Tibial nerve (tissue), 4 donors: ENCODE measurements at regions not wholly inside any gene's neighbourhood (a gene's known extent, or its start where the extent isn't known, plus 50 kb on each side); places are given as distances from the start of the nearest gene placed in this dataset.
"Not testable (repeated sequence)": the region's sequence is repeated elsewhere in the genome, so short reads cannot be mapped to it uniquely, and the experiment has no call there.

Source experiments
- DNase-seq, 2 donors: peaks; one replicate each; pipeline ENCODE4 v3.0.0-alpha.2; 2019; ENCODE audit warnings: low spot score in 2 of 2
- H3K27ac ChIP-seq, 4 donors: fragments of 200-600 bp; sonication (generic) in 3 of 4; one replicate each; pipeline ENCODE4 v1.5.1; 2017 to 2019; ENCODE audit warnings: mild to moderate bottlenecking in 1 of 4
- H3K27me3 ChIP-seq, 2 donors: fragments of 200-600 bp; sonication (generic) in 1 of 2; one replicate each; pipeline versions ENCODE4 v1.5.1 to v1.6.0; 2017 to 2019
- H3K36me3 ChIP-seq, 3 donors: fragments of 200-600 bp; sonication (generic); one replicate each; pipeline ENCODE4 v1.5.1; 2018 to 2019
- H3K4me1 ChIP-seq, 4 donors: fragments of 200-600 bp; sonication (generic) in 3 of 4; one replicate each; pipeline ENCODE4 v1.5.1; 2017 to 2019
- H3K4me3 ChIP-seq, 4 donors: fragments of 200-600 bp; sonication (generic) in 3 of 4; one replicate each; pipeline ENCODE4 v1.5.1; 2017 to 2019; ENCODE audit warnings: mild to moderate bottlenecking in 1 of 4, moderate library complexity in 1 of 4
- H3K9me3 ChIP-seq, 4 donors: fragments of 200-600 bp; sonication (generic) in 3 of 4; one replicate each; pipeline ENCODE4 v1.5.1; 2017 to 2019
- CTCF ChIP-seq, 5 experiments: fragments of 200-600 bp in 3 of 5; fragments of 450-650 bp in 2 of 5; sonication (generic) in 3 of 5; IDR thresholded peaks; one replicate each; pipeline ENCODE4 v1.5.1; 2016 to 2019; ENCODE audit warnings: antibody characterized with exemption in 5 of 5, mild to moderate bottlenecking in 3 of 5, moderate library complexity in 2 of 5
- EP300 ChIP-seq, 2 donors: sonication (generic); formaldehyde crosslinking; IDR thresholded peaks; one replicate each; pipeline ENCODE4 v1.6.1; 2017; ENCODE audit warnings: antibody characterized with exemption in 2 of 2, mild to moderate bottlenecking in 1 of 2
- POLR2A ChIP-seq, 2 donors: fragments of 450-650 bp; IDR thresholded peaks; one replicate each; pipeline ENCODE4 v1.6.1; 2017; ENCODE audit warnings: antibody characterized with exemption in 2 of 2, mild to moderate bottlenecking in 2 of 2, moderate library complexity in 2 of 2
- WGBS, 2 donors: methylation state at CpG; one replicate each; pipeline ENCODE4 v1.1.5; 2018; 5-methylcytosine and 5-hydroxymethylcytosine counted together

GRCh38 chr3:150328654-150329040 lies 79.5 kb upstream of the TSC22D2 start:
- TF ChIP-seq POLR2A (IDR thresholded peaks at IDR 0.05) (no peak), EP300 (IDR thresholded peaks at IDR 0.05) (no peak), CTCF (IDR thresholded peaks at IDR 0.05) (no peak)
- no peaks in the 10 kb centered on the region for H3K9me3 ChIP-seq
- no peak overlapping the region for H3K4me3 ChIP-seq
- 88 to 98% methylated on average over 2 of the region's 2 CpGs for WGBS, 2 donors
- H3K27me3 ChIP-seq: no peaks in the 10 kb centered on the region
- H3K36me3 ChIP-seq: no peaks in the 10 kb centered on the region
- DNase-seq: no peak
- H3K27ac ChIP-seq: no peak overlapping the region
- H3K4me1 ChIP-seq: no peaks in the 10 kb centered on the region

DNA sequence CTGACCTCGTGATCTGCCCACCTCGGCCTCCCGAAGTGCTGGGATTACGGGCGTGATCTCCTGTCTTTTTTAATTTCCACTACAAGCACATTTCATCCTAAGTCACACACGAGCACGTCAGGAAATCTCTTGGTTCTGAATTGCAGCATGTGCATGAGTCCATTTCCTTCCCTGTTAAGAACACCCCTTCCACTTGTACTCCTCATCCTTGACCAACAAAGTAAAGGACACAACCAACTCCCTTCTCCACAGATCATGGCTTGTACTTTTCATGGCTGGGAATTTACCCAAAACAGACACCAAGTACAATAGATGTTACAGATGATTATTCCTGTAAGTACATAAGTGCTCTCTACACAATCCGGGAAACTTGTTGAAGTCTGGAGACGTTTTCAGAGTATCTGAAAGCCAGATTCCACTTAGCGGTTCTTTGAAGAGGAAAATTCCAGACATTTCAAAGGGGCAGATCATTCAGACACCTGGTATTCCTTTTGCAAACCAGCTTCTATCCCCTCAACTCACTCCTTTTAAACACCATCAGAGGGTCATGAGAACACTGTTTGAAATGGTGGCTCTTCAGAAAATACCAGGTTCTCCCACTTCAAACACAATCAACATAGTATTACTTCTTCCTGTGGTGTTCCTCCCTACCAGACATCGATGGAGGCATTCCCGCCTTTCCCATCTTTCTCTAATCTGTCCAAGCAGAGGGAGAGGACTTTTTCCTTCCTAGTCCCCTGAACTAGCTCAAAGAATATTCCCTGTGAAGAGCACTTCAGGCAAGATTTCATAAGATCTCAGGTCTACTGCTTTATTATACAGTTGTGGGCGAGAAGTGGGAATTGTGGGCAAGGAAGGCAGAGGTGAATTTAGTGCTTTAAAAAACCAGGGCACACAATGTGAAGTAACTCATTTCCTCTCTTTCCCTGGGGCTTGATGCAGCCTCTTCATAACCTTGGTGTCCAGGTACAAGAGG lies 80.1 kb upstream of the TSC22D2 start:
- DNase-seq: no peak
- no peaks in the 10 kb centered on the region for H3K36me3 ChIP-seq
- H3K4me3 ChIP-seq: no peak overlapping the region
- no peak overlapping the region for H3K27ac ChIP-seq
- H3K27me3 ChIP-seq: no peaks in the 10 kb centered on the region
- no peaks in the 10 kb centered on the region for H3K9me3 ChIP-seq
- no peak for TF ChIP-seq POLR2A (IDR thresholded peaks at IDR 0.05)
- TF ChIP-seq CTCF (IDR thresholded peaks at IDR 0.05): no peak
- TF ChIP-seq EP300 (IDR thresholded peaks at IDR 0.05): no peak
- 85 to 86% methylated on average over 13 of the region's 13 CpGs for WGBS, 2 donors
- no peaks in the 10 kb centered on the region for H3K4me1 ChIP-seq

GRCh38 chr3:150324788-150325187 lies 83.3 kb upstream of the TSC22D2 start:
- Histone ChIP-seq H3K36me3 (no peaks in the 10 kb centered on the region), H3K9me3 (no peaks in the 10 kb centered on the region), H3K27ac (no peak overlapping the region), H3K4me3 (no peak overlapping the region), H3K4me1 (no peaks in the 10 kb centered on the region), H3K27me3 (no peaks in the 10 kb centered on the region)
- TF ChIP-seq EP300 (IDR thresholded peaks at IDR 0.05): no peak
- DNase-seq: no peak
- 73 to 86% methylated on average over 4 of the region's 4 CpGs for WGBS, 2 donors

DNA sequence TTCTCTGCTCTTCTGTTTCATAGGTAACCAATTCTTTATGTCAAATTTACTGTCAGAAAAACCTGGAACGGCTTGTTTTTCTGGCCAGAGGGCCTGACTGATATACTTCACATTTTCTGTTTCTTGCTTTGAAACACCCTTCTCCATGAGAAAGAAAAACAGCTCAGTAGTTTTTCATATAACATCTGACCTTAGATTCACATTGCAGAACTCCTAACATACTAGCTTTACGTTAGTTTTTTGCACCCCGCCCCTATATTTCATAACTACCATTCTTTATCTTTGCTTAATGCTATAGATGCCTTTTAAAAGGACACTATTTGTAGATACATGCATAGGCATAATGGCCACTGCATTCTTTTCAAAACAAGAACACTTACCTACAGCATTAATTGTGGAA lies 83.9 kb upstream of the TSC22D2 start:
- Histone ChIP-seq H3K9me3 (no peaks in the 10 kb centered on the region), H3K4me1 (no peaks in the 10 kb centered on the region), H3K36me3 (no peaks in the 10 kb centered on the region), H3K4me3 (no peak overlapping the region), H3K27ac (no peak overlapping the region), H3K27me3 (no peaks in the 10 kb centered on the region)
- TF ChIP-seq EP300 (IDR thresholded peaks at IDR 0.05) (no peak), POLR2A (IDR thresholded peaks at IDR 0.05) (no peak), CTCF (IDR thresholded peaks at IDR 0.05) (no peak)
- no peak for DNase-seq
- WGBS, 2 donors: 78 to 91% methylated on average over 3 of the region's 3 CpGs

- H3K27me3 ChIP-seq: no peaks in the 10 kb centered on the region
- no peaks in the 10 kb centered on the region for H3K4me1 ChIP-seq
- WGBS, 2 donors: 83 to 90% methylated on average over 1 of the region's 1 CpG
- no peaks in the 10 kb centered on the region for H3K9me3 ChIP-seq
- no peak overlapping the region for H3K4me3 ChIP-seq
- no peaks in the 10 kb centered on the region for H3K36me3 ChIP-seq
- DNase-seq: no peak
- TF ChIP-seq EP300 (IDR thresholded peaks at IDR 0.05) (no peak), POLR2A (IDR thresholded peaks at IDR 0.05) (no peak), CTCF (IDR thresholded peaks at IDR 0.05) (no peak)
- no peak overlapping the region for H3K27ac ChIP-seq
These were observed 84.3 kb upstream of the TSC22D2 start for GRCh38 chr3:150323770-150324169.

GRCh38 chr3:150323091-150323490 lies 85.0 kb upstream of the TSC22D2 start:
- H3K4me1 ChIP-seq, H3K27ac ChIP-seq, H3K9me3 ChIP-seq, DNase-seq, H3K4me3 ChIP-seq, H3K36me3 ChIP-seq, H3K27me3 ChIP-seq: not testable (repeated sequence)
- 96 to 99% methylated on average over 11 to 12 of the region's 23 CpGs for WGBS, 2 donors

DNA sequence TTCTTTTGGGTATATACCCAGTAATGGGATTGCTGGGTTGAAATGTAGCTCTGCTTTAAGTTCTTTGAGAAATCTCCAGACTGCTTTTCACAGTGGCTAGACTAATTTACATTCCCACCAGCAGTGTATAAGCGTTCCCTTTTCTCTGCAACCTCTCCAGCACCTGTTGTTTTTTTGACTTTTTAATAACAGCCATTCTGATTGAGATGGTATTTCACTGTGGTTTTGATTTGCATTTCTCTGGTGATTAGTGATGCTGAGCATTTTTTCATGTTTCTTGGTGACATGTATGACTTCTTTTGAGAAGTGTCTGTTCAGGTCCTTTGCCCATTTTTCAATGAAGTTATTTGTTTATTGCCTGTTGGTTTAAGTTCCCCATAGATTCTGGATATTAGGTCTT lies 87.1 kb upstream of the TSC22D2 start:
- 91% methylated on average over 1 of the region's 1 CpG; no CpG with 5 or more reads in 1 of the 2 donors for WGBS, 2 donors
- not testable (repeated sequence) for DNase-seq, H3K9me3 ChIP-seq, H3K27me3 ChIP-seq, H3K27ac ChIP-seq, H3K4me3 ChIP-seq, H3K36me3 ChIP-seq, H3K4me1 ChIP-seq
